NOMO-1 treated with dmso at 0.1 percent for 144 hours (cell line): ENCODE measurements at regions not wholly inside any gene's neighbourhood (a gene's known extent, or its start where the extent isn't known, plus 50 kb on each side); places are given as distances from the start of the nearest gene placed in this dataset.

Experiments
- DNase-seq: peaks from one replicate; lab custom pipeline; 2025; ENCODE audit not compliant: unreplicated experiment; lab: John Stamatoyannopoulos, UW

DNA sequence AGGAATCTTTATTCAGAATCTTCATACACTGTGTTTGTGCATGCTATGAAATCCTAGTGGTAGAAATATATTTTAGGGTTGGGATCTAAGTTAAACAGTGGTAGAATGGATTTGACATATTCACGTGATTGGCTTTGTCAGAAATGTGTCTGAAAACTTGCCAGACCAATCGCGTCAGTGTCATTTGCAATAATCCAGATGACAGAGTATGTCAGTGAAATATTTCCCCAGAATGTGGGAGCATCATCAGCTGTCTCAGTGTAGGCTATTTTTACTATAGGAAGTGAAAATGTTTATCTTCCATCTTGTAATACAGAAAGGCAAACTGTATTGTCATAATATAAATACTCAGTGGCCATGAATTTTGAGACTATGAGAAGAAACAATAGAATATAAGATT lies 220.6 kb upstream of the EDIL3 start:
- DNase-seq = no peak

DNA sequence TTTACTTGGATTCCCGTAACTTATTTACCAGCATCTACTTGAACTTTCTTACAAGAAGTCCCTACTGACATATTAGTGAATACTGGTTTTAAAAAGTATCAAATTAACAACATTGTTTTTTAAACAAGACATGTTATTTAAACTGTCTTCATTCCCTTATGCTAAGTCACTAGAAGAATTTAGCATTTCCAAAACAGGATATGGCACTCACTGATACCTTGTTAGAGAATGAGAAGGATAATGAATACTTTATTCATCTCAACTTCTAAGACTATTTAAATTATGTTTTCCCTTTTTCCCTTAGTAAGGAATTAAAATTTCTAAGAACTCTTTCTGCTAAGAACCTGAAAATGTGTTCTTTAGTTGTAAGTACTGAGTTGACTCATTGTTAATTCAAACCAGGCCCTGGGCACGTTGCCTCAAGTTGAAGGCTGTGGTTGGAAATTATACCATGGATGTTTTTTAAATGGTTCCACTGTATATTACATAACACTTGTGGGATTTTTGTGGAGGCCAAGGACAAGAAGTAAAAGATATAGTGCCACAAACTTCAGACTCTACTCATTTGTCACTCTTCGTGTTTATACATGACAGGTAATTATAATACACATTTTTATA lies 219.0 kb upstream of the EDIL3 start:
- DNase-seq = no peak

DNA sequence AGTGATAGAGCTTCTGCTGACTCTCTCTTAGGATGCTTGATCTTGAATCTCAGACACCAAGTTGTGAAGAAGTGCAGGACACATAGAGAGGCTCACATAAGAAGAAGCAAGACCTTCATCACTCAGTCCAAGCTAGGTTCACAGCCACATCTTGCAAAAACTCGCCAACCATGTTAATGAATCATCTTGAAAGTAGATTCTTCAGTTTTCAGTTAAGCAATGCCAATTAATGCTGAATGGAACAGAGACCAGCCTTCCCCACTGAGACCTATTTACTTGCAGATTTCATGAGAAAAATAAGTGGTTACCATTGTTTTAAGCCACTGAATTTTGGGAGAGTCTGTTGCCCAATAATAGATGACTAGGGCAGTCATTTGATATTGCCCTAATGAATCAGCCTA lies 217.7 kb upstream of the EDIL3 start:
- no peak for DNase-seq

DNA sequence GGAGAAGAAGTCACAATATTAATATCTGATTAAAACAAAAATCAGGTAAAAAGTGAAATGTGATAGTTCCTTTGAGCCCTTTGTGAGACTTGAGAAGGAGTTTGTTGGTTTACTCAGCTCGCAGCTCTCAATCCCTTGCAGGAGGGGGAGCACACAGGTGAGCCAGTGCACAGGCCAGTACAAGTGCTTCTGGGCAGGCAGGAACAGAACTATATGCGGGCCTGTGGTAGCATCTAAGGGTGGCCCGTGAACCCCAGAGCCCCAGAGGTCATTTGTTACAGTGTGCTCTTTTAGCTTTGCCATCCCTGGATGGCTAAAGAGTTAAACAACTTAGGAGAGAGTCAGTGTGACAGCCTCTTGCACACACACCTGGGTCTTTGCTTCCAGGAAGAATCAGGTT lies 215.3 kb upstream of the EDIL3 start:
- DNase-seq = no peak

DNA sequence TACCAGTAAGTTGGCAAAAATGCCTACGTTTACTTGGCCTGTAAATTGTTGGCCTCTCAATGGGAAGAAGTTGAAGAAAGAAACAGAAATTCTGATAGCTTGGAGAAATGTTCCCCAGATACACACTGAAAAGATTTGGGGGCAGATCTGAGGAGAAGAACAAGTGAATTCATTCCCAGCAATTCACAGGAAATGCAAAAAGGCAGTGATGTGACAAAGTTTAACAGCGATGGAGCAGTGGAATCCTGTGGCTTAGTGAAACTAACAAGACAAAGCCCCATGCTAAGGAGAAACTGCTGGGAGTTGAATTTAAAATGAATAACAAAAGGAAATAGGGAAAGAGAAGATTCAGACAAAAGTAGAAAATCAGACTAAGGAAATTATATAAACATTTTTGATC lies 213.2 kb upstream of the EDIL3 start:
- no peak for DNase-seq

DNA sequence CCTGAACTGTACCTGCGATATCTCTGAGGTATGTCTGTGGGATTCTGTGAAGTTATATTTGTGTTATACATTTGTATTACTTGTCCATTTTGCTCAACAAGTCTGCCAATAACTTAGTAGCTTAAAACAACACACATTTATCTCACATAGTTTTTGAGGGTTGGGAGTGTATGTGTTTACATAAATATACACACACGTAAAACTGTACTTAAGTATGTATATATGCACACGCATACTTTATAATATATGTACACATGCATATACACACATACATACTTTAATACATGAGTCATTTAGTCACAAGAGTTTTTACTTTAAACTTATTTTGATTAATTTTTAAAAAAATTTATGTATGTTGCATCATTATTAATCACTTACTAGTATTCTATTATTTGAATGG lies 205.9 kb upstream of the EDIL3 start:
- DNase-seq = no peak

DNA sequence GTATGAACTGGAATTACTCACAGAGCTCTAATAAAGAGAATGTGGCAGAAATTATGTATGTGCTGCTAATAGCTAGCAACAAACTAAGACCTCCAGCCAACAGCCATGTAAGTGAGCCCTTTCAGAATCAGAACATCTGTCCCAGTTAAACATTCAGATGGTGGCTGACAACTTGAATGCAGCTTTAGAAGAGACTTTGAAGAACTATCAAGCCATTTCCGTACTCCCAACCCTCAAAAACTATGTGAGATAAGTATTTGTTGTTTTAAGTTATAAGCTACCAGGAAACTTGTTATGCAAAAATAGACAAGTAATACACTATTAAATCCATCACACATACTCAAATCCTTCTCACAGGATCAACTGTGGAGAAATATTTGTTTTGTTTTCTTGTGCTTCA lies 205.2 kb upstream of the EDIL3 start:
- DNase-seq = no peak

DNA sequence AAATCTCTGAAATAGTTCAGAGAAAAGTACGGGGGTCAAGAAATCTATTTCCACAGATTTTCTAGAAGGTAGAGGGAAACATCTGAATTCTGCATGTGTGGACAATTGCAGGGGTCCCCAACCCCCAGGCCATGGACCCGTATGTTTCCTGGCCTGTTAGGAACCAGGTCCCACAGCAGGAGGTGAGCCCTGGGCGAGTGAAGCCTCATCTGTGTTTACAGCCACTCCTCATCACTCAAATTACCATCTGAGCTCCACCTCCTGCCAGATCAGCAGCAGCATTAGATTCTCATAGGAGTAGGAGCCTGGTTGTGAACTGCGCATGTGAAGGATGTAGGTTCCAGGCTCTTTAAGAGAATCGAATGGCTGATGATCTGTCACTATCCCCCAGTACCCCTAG lies 200.5 kb upstream of the EDIL3 start:
- DNase-seq = no peak

DNA sequence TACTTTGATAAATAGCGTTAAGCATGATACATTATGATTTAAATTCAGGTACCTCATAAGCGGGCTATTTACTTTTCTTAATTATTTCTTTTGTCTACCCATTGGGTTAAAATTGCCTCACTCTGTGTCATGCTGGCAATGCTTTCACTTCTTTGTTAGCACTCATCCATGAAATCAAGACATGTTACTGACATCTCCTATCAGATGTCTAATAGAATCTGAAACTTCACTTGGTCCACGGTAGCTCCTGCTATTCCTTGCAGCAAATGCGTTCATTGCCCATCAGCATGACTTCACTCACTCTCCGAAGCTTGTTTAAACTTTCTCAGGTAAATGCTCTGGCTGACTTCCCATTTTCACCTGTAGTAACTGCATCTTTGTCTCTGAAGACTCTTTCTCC lies 193.5 kb upstream of the EDIL3 start:
- no peak for DNase-seq

DNA sequence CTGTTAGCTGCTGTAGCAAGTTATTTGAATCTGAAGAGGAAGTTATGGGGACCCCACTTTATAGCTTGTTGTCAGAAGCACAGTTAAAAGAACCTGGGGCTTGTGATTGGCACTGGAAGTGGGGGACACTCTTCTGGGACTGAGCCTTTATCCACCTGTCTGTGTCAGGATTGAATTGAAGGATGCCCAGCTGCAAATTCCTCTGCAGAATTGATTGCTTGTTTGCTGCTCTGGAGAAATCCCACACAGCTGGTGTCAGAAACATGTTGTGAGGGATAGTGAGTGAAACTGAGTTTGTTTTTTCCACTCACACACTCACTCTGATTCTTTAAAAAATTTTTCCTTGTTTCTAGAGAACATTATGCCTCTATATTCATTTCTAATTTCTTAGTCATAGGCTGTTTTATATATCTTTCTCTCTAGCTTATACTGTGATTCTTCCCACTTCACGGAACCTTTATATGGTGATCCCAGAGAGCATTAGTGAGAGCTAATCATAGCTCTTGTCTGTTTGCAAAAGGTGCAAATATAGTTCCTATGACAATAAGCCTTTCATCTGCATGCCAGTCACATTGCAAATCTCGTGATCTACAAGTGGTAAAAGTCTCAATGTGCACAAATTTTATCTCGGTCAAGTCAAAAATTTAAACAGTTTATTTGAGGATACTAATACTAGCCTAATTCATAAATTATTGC lies 188.5 kb upstream of the EDIL3 start:
- no peak for DNase-seq

DNA sequence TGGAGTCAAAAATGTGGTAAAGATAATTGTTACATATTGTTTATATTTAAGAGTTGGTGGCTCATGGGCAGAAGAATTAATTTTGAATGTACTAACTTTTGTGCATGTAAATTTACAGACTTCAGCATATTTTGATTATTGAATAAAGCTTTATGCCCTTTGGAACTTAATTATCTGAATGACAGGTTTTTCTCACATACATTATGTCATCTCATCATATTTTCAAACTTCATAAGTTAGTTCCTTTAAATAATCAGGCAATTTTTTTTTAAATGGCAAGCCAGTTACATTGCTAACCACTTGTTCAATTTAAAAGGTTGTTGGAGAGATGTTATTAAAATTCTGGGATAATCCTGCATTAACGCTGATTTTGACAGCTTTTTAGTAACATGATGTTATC lies 184.6 kb upstream of the EDIL3 start:
- DNase-seq = no peak

DNA sequence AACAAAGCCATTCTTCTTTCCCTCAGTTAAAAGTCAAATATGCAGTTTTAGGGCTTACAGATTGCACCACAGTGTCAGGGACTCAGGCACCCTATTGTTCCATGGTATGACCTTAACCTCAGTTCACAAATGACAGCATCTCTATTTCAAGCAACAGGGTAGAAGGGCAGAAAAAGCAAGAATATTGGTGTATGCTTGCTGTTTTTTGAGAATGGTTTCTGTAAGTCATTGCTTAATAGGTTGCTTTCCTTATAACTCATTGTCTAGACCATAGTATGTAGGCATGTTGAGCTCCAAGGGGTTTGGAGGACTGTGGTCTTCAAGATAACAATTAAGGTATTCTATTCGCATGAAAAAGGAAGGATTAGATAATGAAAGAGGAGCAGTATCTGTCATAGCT lies 183.5 kb upstream of the EDIL3 start:
- DNase-seq = no peak

DNA sequence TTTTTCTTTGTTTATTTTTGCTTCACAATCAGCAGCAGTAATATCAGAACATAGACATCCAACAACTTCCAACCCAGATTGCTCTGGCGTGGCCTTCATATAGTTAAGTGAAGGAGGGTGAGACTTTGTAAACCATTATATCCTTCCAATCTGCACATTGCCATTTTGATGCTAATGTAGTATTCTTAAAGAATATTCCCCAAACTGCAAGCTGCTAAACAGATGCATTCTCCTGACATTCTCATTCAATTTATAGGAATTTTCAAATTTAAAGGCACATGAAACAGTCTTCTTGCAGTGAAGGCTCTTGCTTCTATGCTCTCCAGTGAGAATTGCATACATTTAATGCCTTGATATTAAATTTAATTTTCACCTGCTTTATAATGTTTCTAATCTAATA lies 181.2 kb upstream of the EDIL3 start:
- no peak for DNase-seq

DNA sequence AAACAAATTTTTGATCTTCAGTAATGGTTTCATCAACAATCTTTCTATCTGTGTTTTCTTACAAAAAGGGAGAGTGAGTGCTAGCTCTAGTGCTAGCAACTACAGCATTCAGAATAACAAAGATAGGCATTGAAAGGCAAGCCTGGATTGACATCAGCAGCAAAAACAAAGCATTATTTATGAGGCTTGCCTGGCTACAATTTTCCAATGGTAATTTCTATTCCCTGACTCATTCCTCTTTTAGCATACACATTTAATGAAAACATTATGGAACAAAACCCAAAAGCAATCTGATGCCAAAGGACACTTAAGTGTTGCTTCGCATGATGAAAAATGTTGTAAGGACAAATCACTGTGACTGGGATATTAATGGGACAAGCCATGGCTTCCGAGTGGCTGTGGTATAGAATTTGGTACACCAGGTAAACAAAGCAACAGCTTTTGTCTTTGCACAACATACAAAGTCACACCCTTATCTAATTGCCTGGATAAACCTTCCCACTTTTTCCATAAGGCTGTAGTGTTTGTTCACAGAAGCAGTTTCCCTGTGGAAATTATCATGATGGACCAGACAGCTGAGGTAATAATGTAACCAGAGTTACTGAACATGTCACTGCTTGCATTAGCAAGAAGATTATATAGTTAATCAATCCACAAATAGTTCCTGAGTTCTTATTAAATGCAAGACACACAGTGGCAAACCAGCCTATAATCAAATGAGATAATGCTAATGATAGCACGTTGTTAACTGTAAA lies 179.8 kb upstream of the EDIL3 start:
- DNase-seq = no peak

DNA sequence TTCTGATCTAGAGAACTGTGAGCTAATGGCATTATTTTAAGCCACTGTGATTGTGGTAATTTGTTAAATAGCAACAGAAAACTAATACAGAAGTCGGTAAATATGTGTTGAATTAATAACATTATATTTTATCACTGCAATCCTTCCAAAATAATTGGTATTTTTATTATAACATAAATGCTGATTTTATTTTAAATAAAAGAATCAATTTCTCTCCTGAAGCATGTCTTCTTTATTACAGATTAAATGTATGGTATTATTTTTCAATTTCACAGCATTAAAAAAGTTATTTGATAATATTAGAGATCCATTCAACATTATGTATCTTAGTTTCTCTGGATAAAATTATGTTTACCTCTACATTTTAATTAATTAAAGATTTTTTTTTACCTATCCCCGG lies 165.5 kb upstream of the EDIL3 start:
- no peak for DNase-seq

DNA sequence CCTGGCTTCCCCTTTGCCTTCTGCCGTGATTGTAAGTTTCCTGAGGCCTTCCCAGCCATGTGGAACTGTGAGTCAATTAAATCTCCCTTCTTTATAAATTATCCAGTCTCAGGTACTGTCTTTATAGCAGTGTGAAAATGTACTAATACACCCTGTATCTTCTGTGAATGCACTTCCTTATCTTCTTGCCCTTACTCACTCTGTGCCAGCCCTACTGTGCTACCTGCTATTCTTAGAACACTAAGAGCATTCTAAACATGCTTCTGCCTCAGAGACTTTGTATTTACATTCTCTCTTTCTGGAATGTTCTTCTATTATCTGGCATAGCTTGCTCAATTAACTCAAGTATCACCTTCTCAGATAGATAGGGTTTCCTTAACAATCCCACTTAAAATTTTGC lies 164.4 kb upstream of the EDIL3 start:
- no peak for DNase-seq

DNA sequence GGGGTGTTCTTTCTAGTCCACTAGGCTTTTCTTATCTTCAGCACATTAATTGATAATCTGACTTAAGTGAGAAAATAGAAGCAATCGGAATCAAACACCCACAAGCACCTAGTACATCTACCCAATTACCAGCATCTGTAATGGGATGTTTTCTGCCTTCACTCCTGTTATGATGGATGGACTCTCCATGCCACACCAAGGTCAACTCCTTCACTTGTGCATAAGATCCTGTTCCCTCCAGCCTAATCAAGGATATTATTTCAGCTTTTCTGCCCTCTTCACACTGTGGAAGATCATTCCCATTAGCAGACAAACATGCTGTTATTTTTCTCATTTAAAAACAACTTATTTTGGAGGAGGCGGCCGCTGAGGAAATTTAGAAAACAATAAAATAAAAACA lies 162.0 kb upstream of the EDIL3 start:
- DNase-seq = no peak

DNA sequence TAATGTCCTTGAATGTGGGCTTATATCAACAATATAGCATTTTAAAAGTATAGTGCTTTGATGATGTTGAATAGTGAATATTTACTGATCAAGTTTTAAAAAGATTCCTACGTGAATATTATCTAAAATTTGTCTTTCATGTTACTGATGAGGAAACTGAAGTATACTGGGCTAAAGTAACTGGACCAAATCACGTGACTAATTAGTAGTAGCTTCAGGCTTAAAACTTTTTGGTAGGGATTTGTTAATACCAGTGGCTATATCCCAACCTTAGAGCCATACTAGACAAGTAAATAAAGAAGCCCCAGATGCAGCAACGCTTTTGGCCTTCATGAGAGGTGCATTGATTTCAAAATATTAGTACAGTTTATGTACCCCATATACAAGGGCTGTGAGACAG lies 152.1 kb upstream of the EDIL3 start:
- DNase-seq = no peak

DNA sequence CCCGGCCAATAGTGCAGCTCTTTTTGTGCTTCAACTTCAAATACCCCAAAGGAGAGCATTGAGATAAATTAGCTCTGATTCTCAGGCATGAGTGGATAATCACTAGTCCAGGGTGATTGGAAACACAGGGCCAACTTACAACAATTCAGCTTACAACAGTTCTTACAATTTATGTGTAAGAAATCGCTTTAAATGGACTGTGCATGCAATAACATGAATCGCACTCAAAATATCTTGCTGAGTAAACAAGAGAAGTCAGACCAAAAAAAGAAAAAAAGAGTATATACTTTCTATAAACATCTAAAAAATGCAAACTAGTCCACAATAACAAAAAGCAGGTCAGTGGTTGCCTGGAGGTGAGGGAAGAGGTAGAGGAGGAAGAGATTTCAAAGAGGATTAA lies 150.6 kb upstream of the EDIL3 start:
- no peak for DNase-seq

DNA sequence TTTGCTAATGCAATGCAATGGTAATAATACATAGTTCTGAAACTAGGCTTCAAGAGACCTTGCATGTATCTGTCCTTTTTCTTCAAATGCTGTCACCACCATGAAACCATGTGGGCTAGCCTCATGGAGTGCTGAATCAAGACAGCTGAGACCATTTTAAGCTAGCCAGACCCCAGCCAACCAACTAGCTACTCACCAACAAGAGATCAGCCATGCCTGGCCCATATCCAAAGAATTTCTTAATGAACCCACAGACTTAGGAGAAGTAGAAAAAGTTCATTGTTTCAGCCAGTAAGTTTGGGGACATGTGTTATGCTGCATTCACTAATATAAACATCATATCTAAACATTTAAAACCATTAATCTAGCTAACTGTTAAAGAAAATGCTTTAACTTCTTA lies 139.8 kb upstream of the EDIL3 start:
- DNase-seq = no peak

DNA sequence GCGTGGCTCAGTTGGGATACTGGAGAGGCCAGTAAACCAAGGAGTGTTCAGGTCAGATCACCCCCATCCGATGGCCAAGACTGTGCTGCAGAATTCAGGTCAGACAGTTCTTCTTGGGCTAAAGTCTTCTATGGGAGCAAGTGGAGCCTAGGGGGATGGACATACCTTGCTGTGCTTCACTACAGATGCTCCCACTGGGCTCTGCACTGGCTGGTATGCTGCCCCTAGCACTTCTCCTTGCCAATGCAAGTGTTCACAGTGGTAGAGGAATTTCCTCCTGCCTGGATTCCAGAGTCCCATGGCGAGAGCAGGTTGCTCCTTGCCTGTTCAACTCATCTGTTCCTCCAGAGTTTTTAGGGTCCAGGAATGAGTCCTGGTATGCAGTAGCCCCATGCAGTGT lies 134.2 kb upstream of the EDIL3 start:
- DNase-seq = no peak

DNA sequence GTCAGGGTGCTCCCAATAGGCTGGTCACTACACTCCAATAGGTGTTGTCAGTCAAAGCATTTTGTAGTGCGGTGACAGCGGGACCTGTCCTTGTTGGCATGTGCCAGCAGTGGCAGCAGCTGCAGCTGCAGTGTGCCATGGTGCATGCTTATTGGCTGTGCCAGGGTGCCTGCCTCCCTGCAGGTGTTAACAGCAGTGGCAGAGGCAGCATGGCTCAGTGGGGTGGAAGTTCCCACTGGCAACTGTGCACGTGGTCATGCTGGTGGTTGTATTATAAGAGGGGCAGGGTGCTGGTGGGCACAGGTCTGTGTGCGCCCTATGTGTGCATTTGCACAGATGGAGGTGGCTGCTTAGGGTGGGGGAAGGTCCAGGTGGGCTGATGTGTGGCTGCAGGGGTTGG lies 133.7 kb upstream of the EDIL3 start:
- DNase-seq = no peak

DNA sequence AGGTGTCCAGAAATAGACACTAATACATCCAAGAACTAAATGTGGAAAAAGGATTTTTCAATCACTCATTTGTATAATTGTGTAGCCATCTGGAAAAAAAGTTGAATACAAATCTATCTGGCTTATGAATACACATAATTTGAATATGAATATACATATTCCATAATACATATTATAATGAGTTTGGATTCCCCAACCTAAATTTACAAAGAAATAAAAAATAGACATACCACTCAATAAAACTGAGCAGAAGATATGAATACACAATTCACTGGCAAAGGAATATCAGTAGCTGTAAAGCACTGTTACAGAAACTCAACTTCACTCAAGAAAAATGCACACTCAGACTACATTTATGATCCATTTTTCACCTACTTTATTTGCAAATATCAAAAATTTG lies 121.9 kb upstream of the EDIL3 start:
- no peak for DNase-seq
